Fibroblast of skin of scalp (primary cell): ENCODE measurements at regions not wholly inside any gene's neighbourhood (a gene's known extent, or its start where the extent isn't known, plus 50 kb on each side); places are given as distances from the start of the nearest gene placed in this dataset.

Experiments used
- DNase-seq: peaks from one replicate; pipeline ENCODE4 v3.0.0-alpha.2; 2013

GRCh38 chr2:155256803-155257202 lies 558.3 kb downstream of the KCNJ3 start:
- no peak for DNase-seq

DNA sequence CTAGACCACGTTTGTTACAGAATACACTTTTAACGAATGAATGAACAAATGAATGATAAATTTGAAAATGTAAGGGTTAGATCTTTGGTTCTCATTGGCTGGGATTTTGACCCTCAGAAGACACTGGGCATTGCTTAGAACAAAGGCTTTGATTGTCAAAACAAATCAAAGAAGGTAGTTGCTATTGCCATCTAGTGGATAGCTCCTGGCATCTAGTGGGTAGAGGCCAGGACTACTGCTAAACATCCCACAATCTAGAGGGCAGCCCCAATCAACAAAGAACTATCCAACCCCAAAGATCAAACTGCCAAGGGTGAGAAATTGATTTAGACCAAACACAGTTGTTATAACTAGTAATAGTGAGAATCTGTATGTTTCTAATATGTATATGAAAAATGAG lies 552.3 kb downstream of the KCNJ3 start:
- no peak for DNase-seq

- no peak for DNase-seq
These were observed 541.7 kb downstream of the KCNJ3 start for GRCh38 chr2:155240176-155240575.

- no peak for DNase-seq
These were observed 537.2 kb downstream of the KCNJ3 start for GRCh38 chr2:155235710-155236109.

DNA sequence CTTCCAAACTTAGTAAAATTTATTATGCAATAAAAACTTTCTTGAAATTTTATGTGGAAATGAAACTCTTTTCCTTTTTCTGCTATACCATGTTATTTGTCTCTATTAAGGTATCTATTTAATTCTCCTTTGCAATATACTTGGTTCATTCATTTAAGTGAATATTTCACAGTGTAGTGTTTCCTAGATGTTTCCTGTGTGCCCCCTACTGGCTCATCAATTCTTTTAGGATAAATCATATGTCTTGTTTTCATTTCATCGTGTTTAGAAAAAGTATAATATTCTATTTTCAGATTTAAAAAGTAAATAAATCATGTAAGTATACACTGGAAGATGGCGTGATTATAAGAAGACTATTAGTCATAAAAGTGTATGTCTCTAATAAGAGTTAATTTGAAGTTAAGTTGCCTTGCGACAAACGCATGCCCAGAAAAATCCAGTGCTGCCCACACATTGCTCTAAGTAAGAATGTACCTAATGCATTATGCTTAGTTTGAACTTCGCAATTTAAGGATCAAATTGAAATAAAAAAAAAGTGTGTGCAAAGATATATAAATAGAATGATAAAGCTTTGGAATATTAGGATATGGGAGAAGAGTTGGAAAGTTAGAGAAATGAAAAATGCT lies 525.4 kb downstream of the KCNJ3 start:
- DNase-seq: peak; percentile 10

GRCh38 chr2:155218945-155219344 lies 520.5 kb downstream of the KCNJ3 start:
- DNase-seq: no peak

DNA sequence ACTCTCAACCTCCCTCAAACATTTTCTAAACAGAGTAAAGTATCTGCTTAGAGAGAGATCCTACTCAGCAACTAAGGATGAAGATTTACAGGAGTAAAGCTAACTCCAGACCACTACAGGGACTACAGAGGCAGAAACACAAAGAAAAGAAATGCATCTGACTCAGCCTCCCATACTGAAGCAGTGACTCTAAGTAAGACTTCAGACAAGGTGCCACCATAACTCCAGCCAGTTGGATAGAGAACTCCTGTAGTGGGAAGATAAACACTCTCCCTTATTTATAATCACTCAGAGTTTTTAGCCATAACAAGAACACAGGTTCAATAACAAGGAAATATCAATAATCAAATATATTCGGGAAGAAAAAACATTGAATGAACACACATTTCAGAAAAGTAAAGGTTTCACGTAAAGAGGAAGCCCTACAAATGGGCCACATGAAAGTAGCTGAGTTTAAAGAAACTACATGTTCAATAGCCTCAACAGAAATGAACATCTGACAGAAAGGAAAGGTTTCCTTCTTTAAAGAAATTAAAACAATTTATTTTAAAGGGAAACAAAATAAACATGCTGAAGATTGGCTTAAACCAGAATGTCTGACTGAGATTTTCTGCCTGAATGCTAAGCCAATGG lies 519.9 kb downstream of the KCNJ3 start:
- no peak for DNase-seq

GRCh38 chr2:155215037-155215707 lies 516.7 kb downstream of the KCNJ3 start:
- no peak for DNase-seq

DNA sequence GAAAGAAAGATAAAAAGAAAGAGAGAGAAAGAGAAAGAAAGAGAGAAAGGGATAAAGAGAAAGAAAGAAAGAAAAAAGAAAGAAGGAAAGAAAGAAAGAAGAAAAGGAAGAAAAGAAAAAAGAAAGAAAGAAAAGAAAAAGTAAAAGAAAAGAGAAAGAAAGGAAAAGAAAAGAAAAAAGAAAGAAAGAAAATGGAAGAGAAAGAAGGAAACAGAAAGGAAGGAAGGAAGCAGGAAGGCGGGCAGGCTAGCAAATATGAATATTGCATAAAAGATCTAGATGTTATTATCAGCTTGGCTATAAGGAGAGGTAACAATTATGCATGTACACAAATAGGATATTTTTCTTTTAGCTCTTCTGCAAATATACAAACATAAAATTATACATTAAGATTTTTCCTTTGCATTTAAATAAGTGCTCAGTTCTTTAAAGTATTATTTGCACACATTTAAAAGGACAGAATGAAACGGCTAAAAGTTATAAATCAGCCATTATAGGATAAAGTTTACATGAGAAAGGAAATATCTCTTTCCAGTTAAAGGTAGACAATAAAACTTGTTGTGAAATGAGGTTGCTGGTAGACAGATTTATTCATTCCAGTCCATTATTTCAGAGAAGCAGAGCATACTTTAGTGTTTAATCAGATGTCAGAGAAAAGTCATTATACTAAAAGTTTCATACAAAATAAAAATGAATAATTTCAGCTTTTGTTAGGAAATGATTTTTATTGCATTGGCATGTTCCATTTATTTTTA lies 511.4 kb downstream of the KCNJ3 start:
- DNase-seq: no peak

GRCh38 chr2:155203178-155203577 lies 504.7 kb downstream of the KCNJ3 start:
- DNase-seq: no peak

DNA sequence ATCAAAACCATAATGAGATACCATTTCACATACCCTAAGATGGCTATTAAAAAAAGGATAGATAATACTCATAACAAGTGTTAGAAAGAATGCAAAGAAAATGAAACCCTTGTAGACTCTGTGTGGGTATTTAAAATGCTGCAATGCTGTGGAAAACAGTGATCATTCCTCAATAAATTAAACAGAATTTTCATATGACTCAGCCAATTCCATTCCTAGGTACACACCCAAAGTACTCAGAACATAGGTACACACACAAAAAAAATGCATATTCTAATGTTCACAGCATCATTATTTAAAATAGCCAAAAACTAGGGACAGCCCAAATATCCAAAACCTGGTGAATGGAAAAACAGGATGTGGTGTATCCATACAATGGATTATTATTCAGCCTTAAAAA lies 502.3 kb downstream of the KCNJ3 start:
- no peak for DNase-seq

DNA sequence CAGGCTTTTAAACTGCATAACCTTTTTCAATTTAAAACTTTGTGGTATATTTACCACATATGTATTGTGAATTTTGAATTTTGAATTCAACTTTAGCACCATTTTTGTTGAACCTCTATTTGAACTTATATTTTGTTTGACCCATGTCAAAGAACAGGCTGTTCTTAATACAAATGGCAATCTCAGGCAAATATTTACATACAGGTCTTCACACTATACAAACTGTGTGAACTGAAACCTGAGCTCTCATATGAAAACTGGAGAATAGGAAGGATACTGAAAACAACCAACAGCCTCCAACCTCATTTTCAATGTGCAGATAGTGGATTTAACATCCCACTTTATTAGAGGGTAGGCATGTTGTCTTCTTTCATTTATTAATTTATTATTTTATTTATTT lies 491.8 kb downstream of the KCNJ3 start:
- DNase-seq: no peak

- DNase-seq: no peak
These were observed 480.4 kb downstream of the KCNJ3 start for GRCh38 chr2:155178921-155179320.

DNA sequence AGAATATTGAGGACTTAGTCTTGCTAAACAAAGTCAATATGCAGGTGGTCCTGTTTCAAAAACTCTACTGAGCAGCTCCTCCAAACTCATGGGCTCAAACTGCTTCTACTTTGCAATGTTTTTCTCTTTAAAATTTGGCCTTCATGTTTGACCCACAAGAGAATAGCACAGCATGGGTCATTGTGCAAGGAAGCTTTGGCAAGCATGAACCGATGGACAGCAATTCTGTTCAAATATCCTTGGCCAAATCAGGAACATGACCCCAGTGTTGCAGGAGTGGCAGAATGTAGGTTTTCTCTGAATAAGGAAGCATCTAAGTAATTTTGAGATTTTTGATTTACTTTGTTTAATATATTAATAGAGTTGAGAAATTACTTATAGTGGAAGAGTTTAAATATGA lies 477.9 kb downstream of the KCNJ3 start:
- no peak for DNase-seq

DNA sequence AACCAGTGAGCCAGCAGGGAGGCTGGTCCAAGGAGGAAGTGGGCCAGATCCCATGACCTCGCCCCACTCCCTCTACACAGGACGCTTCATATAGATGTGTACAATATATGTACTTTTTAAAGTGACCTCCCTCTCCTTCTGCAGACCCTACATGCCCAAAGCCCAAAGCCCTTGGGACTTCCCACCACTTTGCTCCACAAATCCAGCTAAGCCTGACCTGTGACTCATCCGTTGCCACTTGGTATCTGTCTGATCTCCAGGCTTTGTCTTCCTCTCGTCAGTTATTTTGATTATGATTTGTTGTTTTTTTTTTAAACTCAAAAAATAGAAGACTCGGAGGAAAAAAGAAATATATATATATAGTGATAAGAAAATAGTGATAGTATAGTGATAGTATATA lies 470.8 kb downstream of the KCNJ3 start:
- no peak for DNase-seq

- no peak for DNase-seq
These were observed 464.0 kb downstream of the KCNJ3 start for GRCh38 chr2:155162494-155162893.

DNA sequence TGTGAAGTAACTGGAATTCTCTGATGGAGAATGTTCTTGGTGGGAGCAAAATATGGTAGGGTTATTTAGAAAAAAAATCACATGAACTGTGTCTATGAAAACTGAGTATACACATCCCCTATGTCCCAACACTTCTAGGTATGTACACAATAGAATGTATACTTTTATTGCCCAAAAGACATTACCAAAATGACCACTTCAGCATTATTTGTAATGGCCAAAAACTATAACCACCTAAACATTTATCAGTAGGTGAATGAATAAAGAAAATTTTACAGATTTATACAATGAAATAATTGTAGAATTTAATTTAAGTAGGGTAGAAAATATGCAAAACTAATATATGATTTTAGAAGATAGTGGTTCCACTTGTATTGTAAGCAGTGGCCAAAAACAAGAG lies 462.8 kb downstream of the KCNJ3 start:
- no peak for DNase-seq

GRCh38 chr2:155157711-155158110 lies 459.2 kb downstream of the KCNJ3 start:
- no peak for DNase-seq

GRCh38 chr2:155157065-155157464 lies 458.6 kb downstream of the KCNJ3 start:
- no peak for DNase-seq

DNA sequence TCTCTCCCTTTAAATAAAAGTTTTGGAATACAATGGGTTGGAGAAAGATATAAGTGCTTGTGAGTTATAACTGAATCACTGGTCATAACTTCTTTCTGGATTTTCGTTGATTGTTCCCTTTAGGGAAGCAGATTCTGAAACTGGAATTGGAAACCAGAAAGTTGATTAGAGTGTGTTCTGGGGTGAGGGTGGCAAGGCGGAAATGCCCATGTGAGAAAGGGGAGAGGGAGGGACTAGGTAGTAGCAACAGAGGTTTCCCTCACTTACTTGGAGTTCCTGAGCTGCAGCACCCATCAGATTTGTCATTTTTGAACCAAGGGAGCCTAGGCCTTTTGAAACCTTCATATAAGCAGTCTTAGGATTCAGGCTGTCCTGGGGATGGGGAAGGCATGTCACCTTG lies 453.4 kb downstream of the KCNJ3 start:
- DNase-seq: no peak

DNA sequence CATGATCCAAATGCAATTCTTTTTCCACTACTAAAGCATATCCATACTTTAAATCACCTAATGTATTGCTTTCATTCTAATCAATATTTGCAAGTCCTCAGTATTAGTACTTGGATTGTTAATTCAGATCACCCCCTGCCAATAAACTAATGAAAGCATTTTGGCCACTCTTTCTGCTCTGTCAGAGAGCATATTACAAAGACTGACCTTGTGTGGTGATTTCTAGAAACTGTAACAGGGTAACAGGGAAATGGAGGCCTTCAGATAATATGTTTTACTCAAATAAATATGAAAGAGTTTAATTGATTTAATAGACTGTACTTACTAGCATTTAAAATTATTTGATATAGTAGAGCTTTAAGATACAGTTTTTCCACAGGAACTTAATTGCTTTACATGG lies 453.0 kb downstream of the KCNJ3 start:
- no peak for DNase-seq

- DNase-seq: no peak
These were observed 447.3 kb downstream of the KCNJ3 start for GRCh38 chr2:155145758-155146229.

GRCh38 chr2:155141418-155141817 lies 442.9 kb downstream of the KCNJ3 start:
- no peak for DNase-seq
